HG02852 (cell line): ENCODE measurements at regions not wholly inside any gene's neighbourhood (a gene's known extent, or its start where the extent isn't known, plus 50 kb on each side); places are given as distances from the start of the nearest gene placed in this dataset.

Experiments used
- ATAC-seq: cut with Tn5 transposase; IDR thresholded peaks from one replicate; pipeline ENCODE4 v1.9.1; 2021; ENCODE audit warnings: mild to moderate bottlenecking, moderate library complexity; ENCODE audit not compliant: unreplicated experiment

- ATAC-seq: no peak
Observed at GRCh38 chr7:46421441-46422230, 500.6 kb upstream of the IGFBP3 start.

- ATAC-seq: no peak
Observed at GRCh38 chr7:46414946-46415345, 493.9 kb upstream of the IGFBP3 start.

- no peak for ATAC-seq
Observed at GRCh38 chr7:46411236-46411635, 490.2 kb upstream of the IGFBP3 start.

GRCh38 chr7:46407125-46407524, 486.1 kb upstream of the IGFBP3 start:
- no peak for ATAC-seq

GRCh38 chr7:46397591-46397990, 476.5 kb upstream of the IGFBP3 start:
- no peak for ATAC-seq

- no peak for ATAC-seq
Observed at GRCh38 chr7:46396481-46396880, 475.4 kb upstream of the IGFBP3 start.

- no peak for ATAC-seq
Observed at GRCh38 chr7:46393142-46393541, 472.1 kb upstream of the IGFBP3 start.

- ATAC-seq: no peak
Observed at GRCh38 chr7:46391231-46392201, 470.4 kb upstream of the IGFBP3 start.

DNA sequence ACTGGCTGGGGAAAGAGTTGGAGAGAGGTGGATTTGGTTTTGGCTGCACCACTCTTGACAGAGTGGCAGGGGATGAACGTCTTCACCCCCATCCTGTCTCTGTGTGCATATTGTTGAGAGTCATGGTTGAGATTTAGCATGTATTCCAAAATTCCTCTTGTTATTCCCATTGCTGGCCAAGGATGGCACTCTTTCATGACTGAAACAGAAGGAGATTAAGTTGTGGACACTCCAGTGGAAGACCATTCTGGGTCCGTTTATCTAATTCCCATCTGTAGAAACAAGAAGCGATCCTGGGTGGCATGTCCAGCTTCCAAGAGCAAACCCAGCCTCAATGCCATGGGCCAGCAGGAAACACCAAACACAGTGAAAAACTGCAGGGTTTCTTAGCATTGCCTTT, 469.0 kb upstream of the IGFBP3 start:
- ATAC-seq: no peak

- ATAC-seq: no peak
Observed at GRCh38 chr7:46389146-46389545, 468.1 kb upstream of the IGFBP3 start.

GRCh38 chr7:46387646-46388045, 466.6 kb upstream of the IGFBP3 start:
- no peak for ATAC-seq

- ATAC-seq: no peak
Observed at GRCh38 chr7:46386428-46387399, 465.6 kb upstream of the IGFBP3 start.

GRCh38 chr7:46385662-46386309, 464.7 kb upstream of the IGFBP3 start:
- no peak for ATAC-seq

GRCh38 chr7:46383605-46384004, 462.5 kb upstream of the IGFBP3 start:
- no peak for ATAC-seq

GRCh38 chr7:46369933-46370654, 449.0 kb upstream of the IGFBP3 start:
- ATAC-seq: no peak

- no peak for ATAC-seq
Observed at GRCh38 chr7:46368871-46369270, 447.8 kb upstream of the IGFBP3 start.

DNA sequence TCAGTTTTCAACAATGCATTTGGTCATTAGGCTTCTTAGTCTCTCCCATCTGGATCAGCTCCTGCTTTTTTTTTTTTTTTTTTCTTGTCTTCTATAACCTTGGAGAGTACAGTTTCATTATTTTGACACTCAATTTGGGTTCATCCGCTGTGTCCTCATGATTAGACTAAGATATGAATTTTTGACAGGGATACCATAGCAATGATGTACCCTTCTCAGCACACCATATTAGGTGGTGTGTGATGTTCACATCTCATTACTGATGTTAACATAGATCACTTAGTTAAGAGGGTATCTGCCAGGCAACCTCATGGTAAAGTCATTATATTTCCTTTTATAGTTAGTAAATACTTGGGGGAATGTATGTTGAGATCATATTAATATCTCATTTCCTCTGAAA, 445.5 kb upstream of the IGFBP3 start:
- ATAC-seq: no peak

GRCh38 chr7:46363688-46364087, 442.6 kb upstream of the IGFBP3 start:
- ATAC-seq: no peak

- ATAC-seq: no peak
Observed at GRCh38 chr7:46360811-46361210, 439.7 kb upstream of the IGFBP3 start.

DNA sequence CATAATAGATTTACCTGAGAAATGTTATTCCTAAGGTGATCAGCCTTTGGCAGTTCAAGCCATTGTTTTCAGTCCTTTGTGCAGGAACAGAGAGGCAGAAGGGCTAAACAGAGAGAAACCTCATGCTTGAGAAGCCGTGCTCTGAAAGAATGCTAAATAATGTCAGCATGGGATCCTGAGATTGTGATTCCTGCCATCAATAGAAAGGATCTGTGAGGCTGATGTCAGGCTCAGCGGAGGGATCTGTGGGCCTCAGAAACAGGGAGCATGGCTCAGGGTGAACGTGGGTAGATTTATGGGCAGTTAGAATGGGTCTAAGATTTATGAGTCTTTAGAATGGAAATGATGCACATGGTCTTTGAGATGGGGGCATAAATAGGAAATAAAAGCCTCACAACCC, 439.2 kb upstream of the IGFBP3 start:
- no peak for ATAC-seq
